Activated T-helper 17 cell treated with anti-CD3 and anti-CD28 coated beads, Interleukin-2, amount 50 U/mL, for 72 hours (primary cell): ENCODE measurements at regions not wholly inside any gene's neighbourhood (a gene's known extent, or its start where the extent isn't known, plus 50 kb on each side); places are given as distances from the start of the nearest gene placed in this dataset.
"Not testable (repeated sequence)": the region's sequence is repeated elsewhere in the genome, so short reads cannot be mapped to it uniquely, and the experiment has no call there.

Source experiments
- ATAC-seq: fragments of 150-1000 bp; cut with Tn5 transposase; replicated peaks from 2 replicates; pipeline ENCODE4 v1.10.0; 2021; ENCODE audit warnings: mild to moderate bottlenecking, moderate library complexity
- H3K27ac Mint-ChIP-seq: one replicate; pipeline ENCODE4 v1.8.0; 2022; ENCODE audit warnings: mixed read lengths
- H3K27me3 Mint-ChIP-seq: one replicate; pipeline ENCODE4 v1.8.0; 2022; ENCODE audit warnings: mixed read lengths
- H3K36me3 Mint-ChIP-seq: one replicate; pipeline ENCODE4 v1.8.0; 2022; ENCODE audit warnings: low read depth, mild to moderate bottlenecking, mixed read lengths
- H3K4me1 Mint-ChIP-seq: one replicate; pipeline ENCODE4 v1.8.0; 2022; ENCODE audit warnings: mixed read lengths
- H3K4me3 Mint-ChIP-seq: one replicate; pipeline ENCODE4 v1.8.0; 2022; ENCODE audit warnings: mild to moderate bottlenecking, mixed read lengths
- H3K9me3 Mint-ChIP-seq: one replicate; pipeline ENCODE4 v1.8.0; 2022; ENCODE audit warnings: mixed read lengths

DNA sequence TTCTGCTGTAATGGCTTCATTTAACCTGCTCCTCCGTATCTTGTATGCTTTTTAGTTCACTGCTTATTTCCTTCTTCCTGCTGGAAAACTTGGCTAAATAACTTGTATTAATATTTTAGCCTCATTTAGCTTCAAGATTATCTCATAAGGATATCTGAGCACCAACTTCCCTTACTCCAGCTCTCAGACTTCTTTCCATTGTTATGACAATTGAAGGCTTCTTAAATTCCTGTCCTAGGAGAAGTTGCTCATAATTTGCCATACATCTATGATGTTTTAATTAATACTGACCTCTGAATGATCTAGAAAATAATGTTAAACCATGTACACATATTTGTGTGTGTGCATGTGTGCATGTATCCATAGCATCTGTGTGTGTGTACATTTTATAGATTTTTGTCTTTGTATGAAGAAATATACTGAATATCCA, 1524.4 kb upstream of the TPTE start:
- H3K27me3 Mint-ChIP-seq = peaks cover 21% of the 10 kb centered on the region
- peaks cover 20% of the 10 kb centered on the region for H3K9me3 Mint-ChIP-seq
- H3K27ac Mint-ChIP-seq = no peak overlapping the region
- H3K36me3 Mint-ChIP-seq = no peaks in the 10 kb centered on the region
- no peak for ATAC-seq
- H3K4me1 Mint-ChIP-seq = no peaks in the 10 kb centered on the region
- no peak overlapping the region for H3K4me3 Mint-ChIP-seq

DNA sequence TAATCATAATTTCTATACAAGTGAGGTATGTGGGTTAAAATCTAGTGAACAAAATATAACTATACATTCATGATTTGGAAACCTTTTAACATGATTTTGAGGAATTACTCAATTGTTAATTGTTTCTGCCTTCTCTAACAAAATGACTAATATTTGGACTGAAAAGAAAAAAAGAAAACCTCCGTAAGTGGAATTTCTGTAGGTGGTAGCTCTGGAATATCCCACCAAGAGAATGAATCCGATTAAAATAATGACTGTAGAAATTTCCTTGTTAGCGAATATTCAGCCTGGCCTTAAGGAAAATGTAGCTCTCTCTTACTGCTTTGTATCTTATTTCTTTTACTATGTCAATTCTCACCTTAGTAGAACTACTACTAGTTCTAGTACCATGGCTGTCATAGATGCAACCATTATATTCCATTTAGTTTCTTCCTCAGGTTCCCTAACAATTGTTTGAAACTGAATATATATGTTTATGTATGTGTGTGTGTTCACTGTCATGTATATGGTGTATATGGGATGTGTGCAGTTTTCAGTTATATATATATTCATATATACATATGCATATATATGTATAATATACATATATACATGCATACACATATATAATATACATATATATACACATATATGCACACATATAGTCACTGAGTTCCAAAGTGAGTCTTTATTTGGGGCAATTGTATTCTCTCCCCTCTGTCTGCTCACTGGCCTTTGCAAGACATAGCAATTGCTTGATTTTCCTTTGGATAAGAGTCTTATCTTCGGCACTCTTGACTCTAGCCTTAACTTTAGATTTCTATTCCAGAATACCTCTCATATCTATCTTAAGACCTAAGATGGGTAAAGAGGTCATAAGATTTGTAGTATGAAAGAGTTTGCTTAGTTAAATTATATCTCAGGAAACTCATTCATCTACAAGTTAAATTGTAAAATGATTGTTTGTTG, 1523.7 kb upstream of the TPTE start:
- H3K9me3 Mint-ChIP-seq = peaks cover 17% of the 10 kb centered on the region
- peaks cover 14% of the 10 kb centered on the region for H3K27me3 Mint-ChIP-seq
- ATAC-seq, H3K4me1 Mint-ChIP-seq, H3K4me3 Mint-ChIP-seq, H3K36me3 Mint-ChIP-seq, H3K27ac Mint-ChIP-seq: not testable (repeated sequence)

DNA sequence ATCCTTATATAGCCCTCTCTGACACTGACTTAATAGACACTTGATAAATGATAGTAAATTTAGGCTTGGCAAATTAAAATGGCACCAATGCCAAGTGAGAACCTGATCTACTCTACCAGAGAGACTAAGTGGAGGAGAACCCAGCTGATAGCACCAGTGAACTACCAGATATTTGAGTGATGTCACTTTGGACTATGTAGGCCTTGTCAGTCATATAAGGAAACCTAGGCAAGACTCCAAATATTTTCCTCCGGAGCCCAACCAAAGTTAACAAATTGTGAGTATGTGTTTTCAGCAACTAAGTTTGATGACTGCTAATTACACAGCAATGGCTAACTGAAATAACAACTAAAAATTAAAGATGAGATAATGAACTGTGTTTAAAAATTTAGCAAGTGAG, 1522.9 kb upstream of the TPTE start:
- not testable (repeated sequence) for H3K4me1 Mint-ChIP-seq, H3K27ac Mint-ChIP-seq, H3K4me3 Mint-ChIP-seq, ATAC-seq, H3K36me3 Mint-ChIP-seq, H3K27me3 Mint-ChIP-seq
- H3K9me3 Mint-ChIP-seq = peaks cover 10% of the 10 kb centered on the region

- H3K4me1 Mint-ChIP-seq = no peaks in the 10 kb centered on the region
- no peaks in the 10 kb centered on the region for H3K36me3 Mint-ChIP-seq
- no peak overlapping the region for H3K27ac Mint-ChIP-seq
- H3K4me3 Mint-ChIP-seq = no peak overlapping the region
- peaks cover 7% of the 10 kb centered on the region for H3K9me3 Mint-ChIP-seq
- H3K27me3 Mint-ChIP-seq = peaks cover 5% of the 10 kb centered on the region
- ATAC-seq = no peak
Measured at GRCh38 chr21:8998946-8999681, 1522.3 kb upstream of the TPTE start.

DNA sequence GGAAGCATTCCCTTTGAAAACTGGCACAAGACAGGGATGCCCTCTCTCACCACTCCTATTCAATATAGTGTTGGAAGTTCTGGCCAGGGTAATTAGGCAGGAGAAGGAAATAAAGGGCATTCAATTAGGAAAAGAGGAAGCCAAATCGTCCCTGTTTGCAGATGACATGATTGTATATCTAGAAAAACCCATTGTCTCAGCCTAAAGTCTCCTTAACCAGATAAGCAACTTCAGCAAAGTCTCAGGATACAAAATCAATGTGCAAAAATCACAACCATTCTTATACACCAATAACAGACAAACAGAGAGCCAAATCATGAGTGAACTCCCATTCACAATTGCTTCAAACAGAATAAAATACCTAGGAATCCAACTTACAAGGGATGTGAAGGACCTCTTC, 1521.3 kb upstream of the TPTE start:
- H3K27ac Mint-ChIP-seq, H3K4me1 Mint-ChIP-seq: not testable (repeated sequence)

DNA sequence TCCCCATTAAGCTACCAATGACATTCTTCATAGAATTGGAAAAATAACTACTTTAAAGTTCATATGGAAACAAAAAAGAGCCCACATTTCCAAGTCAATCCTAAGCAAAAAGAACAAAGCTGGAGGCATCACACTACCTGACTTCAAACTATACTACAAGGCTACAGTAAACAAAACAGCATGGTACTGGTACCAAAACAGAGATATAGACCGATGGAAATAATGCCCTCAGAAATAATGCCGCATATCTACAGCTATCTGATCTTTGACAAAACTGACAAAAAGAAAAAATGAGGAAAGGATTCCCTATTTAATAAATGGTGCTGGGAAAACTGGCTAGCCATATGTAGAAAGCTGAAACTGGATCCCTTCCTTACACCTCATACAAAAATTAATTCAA, 1520.7 kb upstream of the TPTE start:
- not testable (repeated sequence) for H3K9me3 Mint-ChIP-seq, H3K36me3 Mint-ChIP-seq

More for the DNA sequence above, 1521.3 kb upstream of the TPTE start:
- H3K36me3 Mint-ChIP-seq, H3K4me3 Mint-ChIP-seq, ATAC-seq, H3K9me3 Mint-ChIP-seq, H3K27me3 Mint-ChIP-seq: not testable (repeated sequence)

DNA sequence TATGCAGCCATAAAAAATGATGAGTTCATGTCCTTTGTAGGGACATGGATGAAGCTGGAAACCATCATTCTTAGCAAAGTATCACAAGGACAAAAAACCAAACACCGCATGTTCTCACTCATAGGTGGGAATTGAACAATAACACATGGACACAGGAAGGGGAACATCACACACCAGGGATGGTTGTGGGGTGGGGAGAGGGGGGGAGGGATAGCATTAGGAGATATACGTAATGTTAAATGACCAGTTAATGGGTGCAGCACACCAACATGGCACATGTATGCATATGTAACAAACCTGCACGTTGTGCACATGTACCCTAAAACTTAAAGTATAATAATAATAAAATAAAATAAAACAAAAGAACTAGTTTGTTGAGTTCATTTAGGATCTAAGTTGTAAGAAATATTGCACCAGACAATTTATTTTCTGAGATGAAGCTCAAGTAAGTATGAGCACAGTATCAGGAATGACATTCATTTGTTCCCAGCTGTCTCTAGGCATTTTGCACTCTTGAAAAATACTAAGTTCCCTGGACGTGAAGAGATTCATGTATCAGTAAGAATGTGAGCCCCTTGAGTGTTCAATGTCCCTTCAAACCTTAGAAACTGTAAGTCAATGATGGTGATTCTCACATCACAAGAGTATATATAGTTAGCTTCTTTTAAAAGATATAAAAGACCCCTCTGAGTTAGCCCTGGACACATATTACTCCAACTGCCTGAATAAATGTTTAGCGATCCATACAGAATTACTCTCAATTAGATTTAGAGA, 1519.3 kb upstream of the TPTE start:
- not testable (repeated sequence) for H3K4me1 Mint-ChIP-seq, H3K4me3 Mint-ChIP-seq, H3K9me3 Mint-ChIP-seq, H3K36me3 Mint-ChIP-seq, ATAC-seq, H3K27ac Mint-ChIP-seq
- peaks cover 13% of the 10 kb centered on the region for H3K27me3 Mint-ChIP-seq

More for the DNA sequence above, 1520.7 kb upstream of the TPTE start:
- not testable (repeated sequence) for H3K27ac Mint-ChIP-seq, ATAC-seq, H3K4me3 Mint-ChIP-seq, H3K27me3 Mint-ChIP-seq, H3K4me1 Mint-ChIP-seq

DNA sequence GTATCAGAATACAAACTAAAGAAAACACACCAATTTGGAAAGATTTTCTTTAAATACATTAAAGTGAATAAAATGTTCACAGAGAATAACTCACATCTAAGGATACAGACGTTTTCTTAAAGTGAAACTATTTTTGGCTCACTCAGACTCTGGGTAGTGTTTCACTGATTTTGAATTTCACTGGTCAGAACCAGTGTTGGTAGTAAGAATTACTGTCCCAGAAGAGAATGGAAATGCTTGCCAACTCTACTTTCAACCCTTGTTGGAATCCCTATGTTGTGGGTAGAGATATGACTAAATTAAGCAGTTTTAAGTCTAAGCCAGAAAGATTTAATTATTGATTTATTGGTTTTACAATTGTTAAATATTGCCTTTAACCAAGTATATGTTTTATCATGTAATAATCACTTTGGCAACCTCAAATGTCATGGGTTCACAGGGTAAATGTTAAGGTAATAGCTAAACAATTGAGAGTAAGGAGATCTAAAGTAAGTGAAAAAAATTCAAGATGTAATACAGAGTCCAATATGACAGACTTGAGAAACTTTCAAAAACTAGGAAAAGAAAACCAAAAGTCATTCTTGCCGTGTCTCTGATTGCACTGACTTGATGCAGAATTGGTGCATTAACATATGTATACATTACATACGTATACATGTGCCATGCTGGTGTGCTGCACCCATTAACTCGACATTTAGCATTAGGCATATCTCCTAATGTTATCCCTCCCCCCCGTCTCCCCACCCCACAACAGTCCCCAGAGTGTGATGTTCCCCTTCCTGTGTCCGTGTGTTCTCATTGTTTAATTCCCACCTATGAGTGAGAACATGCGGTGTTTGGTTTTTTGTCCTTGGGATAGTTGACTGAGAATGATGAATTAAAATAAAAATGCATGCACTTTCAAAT, 1517.2 kb upstream of the TPTE start:
- not testable (repeated sequence) for H3K27ac Mint-ChIP-seq, H3K9me3 Mint-ChIP-seq, H3K36me3 Mint-ChIP-seq, H3K4me3 Mint-ChIP-seq, H3K4me1 Mint-ChIP-seq, ATAC-seq
- peaks cover 25% of the 10 kb centered on the region for H3K27me3 Mint-ChIP-seq

DNA sequence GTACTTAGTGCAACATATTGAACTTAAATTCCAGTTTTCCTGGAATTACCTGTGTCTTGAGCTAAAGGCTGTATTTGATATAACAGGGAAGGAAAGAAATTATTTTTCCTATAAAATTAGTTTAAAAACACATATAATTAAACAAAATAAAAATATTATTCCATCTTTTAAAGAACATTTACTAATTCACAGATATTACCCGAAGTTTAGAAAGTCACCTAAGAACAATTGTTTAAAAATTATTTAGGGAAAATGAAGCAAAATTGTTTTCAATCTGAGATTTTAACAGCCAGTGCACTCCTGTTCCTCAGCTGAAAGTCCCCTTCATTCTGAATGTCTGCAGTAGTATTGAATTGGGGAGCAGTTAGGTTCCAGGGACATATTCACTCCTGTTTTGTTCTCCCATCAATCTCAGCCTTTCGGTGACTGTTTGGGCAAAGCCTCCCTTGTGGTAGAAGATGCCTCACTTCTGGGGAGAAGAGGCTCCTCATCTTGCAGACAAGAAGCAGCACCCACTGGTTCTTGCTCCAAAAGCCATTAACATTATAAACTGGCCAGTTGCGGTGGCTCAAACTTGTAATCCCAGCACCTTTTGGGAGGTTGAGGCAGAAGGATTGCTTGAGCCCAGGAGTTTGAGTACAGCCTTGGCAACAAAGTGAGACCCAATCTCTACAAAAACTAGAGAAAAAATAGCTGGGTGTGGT, 1516.4 kb upstream of the TPTE start:
- ATAC-seq, H3K4me3 Mint-ChIP-seq, H3K27ac Mint-ChIP-seq, H3K9me3 Mint-ChIP-seq, H3K36me3 Mint-ChIP-seq, H3K4me1 Mint-ChIP-seq: not testable (repeated sequence)
- H3K27me3 Mint-ChIP-seq = peaks cover 28% of the 10 kb centered on the region

DNA sequence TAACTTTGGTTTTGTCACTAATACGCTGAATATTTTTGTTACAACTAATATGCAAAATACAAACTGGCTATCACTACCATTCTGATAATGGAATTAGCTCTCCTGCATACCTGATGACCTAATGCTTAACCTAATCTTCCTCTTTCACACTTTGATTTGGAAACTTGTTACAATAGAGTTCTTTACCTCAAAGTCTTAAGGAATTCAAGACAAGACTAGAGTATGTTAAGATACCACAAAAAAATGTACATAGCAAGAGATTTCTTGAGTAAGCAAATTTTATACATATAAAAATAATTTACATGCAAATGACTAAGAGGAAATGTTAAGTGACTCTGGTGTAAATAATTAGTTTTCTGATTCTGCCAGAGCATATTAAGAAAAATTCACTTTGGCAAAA, 1515.7 kb upstream of the TPTE start:
- not testable (repeated sequence) for H3K36me3 Mint-ChIP-seq, ATAC-seq, H3K27ac Mint-ChIP-seq, H3K4me3 Mint-ChIP-seq, H3K4me1 Mint-ChIP-seq
- H3K9me3 Mint-ChIP-seq = peaks cover 11% of the 10 kb centered on the region
- H3K27me3 Mint-ChIP-seq = peaks cover 31% of the 10 kb centered on the region

- not testable (repeated sequence) for H3K4me3 Mint-ChIP-seq, H3K27ac Mint-ChIP-seq, H3K36me3 Mint-ChIP-seq, ATAC-seq, H3K4me1 Mint-ChIP-seq
- H3K27me3 Mint-ChIP-seq = peaks cover 35% of the 10 kb centered on the region
- peaks cover 14% of the 10 kb centered on the region for H3K9me3 Mint-ChIP-seq
Measured at GRCh38 chr21:9006111-9006510, 1515.3 kb upstream of the TPTE start.

- not testable (repeated sequence) for H3K4me1 Mint-ChIP-seq, H3K4me3 Mint-ChIP-seq, H3K36me3 Mint-ChIP-seq, H3K27ac Mint-ChIP-seq, ATAC-seq
- peaks cover 14% of the 10 kb centered on the region for H3K9me3 Mint-ChIP-seq
- peaks cover 35% of the 10 kb centered on the region for H3K27me3 Mint-ChIP-seq
Measured at GRCh38 chr21:9006553-9007323, 1514.6 kb upstream of the TPTE start.

DNA sequence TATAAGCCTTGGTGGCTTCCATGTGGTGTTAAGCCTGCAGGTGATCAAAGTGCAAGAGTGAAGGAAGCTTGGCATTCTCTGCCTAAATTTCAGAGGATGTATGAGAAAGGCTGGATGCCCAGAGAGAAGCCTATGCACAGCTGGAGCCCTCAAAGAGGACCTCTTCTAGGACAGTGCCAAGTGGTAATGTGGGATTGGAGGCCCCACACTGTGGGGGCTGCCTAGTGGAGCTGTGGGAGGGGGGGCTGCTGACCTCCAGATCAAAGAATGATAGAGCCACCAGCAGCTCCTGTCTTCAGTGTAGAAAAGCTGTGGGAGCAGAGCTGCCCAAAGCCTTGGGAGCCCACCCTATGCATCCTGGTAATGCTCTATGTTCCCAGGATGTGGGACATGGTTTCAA, 1512.7 kb upstream of the TPTE start:
- peaks cover 49% of the 10 kb centered on the region for H3K27me3 Mint-ChIP-seq
- H3K36me3 Mint-ChIP-seq = no peaks in the 10 kb centered on the region
- no peaks in the 10 kb centered on the region for H3K4me1 Mint-ChIP-seq
- peaks cover 10% of the 10 kb centered on the region for H3K9me3 Mint-ChIP-seq
- no peak overlapping the region for H3K4me3 Mint-ChIP-seq
- no peak for ATAC-seq
- no peak overlapping the region for H3K27ac Mint-ChIP-seq
